Erythroblast (primary cell): ENCODE measurements at regions not wholly inside any gene's neighbourhood (a gene's known extent, or its start where the extent isn't known, plus 50 kb on each side); places are given as distances from the start of the nearest gene placed in this dataset.
"Not testable (repeated sequence)": the region's sequence is repeated elsewhere in the genome, so short reads cannot be mapped to it uniquely, and the experiment has no call there.

Source experiments
- GATA1 ChIP-seq: IDR thresholded peaks from 2 replicates; pipeline ENCODE4 v1.6.1; 2011; ENCODE audit warnings: low read depth, mild to moderate bottlenecking, control low read depth, low read length, moderate library complexity
- POLR2A ChIP-seq: IDR thresholded peaks from 2 replicates; pipeline ENCODE4 v1.6.1; 2011; ENCODE audit warnings: mild to moderate bottlenecking, low read length

DNA sequence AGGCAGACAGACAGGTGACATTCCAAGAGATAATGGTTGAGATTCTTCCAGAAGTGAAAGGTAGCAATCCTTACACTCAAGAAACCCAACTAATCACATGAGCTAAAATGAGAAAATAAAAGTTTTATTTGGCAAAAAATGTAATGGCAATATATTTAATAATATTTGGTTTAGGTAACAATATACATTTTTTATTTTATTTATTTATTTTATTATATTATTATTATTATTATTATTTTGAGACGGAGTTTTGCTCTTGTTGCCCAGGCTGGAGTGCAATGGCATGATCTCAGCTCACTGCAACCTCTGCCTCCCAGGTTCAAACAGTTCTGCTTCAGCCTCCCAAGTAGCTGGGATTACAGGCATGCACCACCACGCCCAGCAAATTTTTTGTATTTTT, 74.6 kb upstream of the TET2 start:
- TF ChIP-seq POLR2A, GATA1: not testable (repeated sequence)
